ENCODE measurements at regions not wholly inside any gene's neighbourhood (a gene's known extent, or its start where the extent isn't known, plus 50 kb on each side); places are given as distances from the start of the nearest gene placed in this dataset.

GRCh38 chr2:11026286-11026921 lies 114.7 kb downstream of the KCNF1 start:
- Mint-ChIP-seq H3K27ac (ENCODE audit: unreplicated experiment) (no peak overlapping the region), H3K27me3 (ENCODE audit: low read depth) (no peaks in the 10 kb centered on the region), H3K9me3 (peaks cover 5% of the 10 kb centered on the region), H3K4me1 (peaks cover 16% of the 10 kb centered on the region), H3K4me3 (no peak overlapping the region), H3K36me3 (ENCODE audit: low read depth) (no peaks in the 10 kb centered on the region)
- no peak for DNase-seq (ENCODE audit: low read depth, low spot score)
- no peak for TF ChIP-seq CTCF (conservative IDR thresholded peaks at IDR 0.05)

GRCh38 chr2:11027195-11027594 lies 115.5 kb downstream of the KCNF1 start:
- Mint-ChIP-seq H3K27ac (ENCODE audit: unreplicated experiment) (no peak overlapping the region), H3K9me3 (peaks cover under 1% of the 10 kb centered on the region), H3K27me3 (ENCODE audit: low read depth) (no peaks in the 10 kb centered on the region), H3K4me1 (peaks cover 10% of the 10 kb centered on the region), H3K4me3 (no peak overlapping the region), H3K36me3 (ENCODE audit: low read depth) (no peaks in the 10 kb centered on the region)
- no peak for TF ChIP-seq CTCF (conservative IDR thresholded peaks at IDR 0.05)
- no peak for DNase-seq (ENCODE audit: low read depth, low spot score)

GRCh38 chr2:11028407-11028916 lies 116.7 kb downstream of the KCNF1 start:
- peaks cover 3% of the 10 kb centered on the region for H3K36me3 Mint-ChIP-seq (ENCODE audit: low read depth)
- H3K4me3 Mint-ChIP-seq = no peak overlapping the region
- H3K27ac Mint-ChIP-seq (ENCODE audit: unreplicated experiment) = no peak overlapping the region
- H3K4me1 Mint-ChIP-seq = peaks cover 4% of the 10 kb centered on the region
- no peaks in the 10 kb centered on the region for H3K27me3 Mint-ChIP-seq (ENCODE audit: low read depth)
- no peak for DNase-seq (ENCODE audit: low read depth, low spot score)
- H3K9me3 Mint-ChIP-seq = peaks cover 4% of the 10 kb centered on the region
- TF ChIP-seq CTCF (conservative IDR thresholded peaks at IDR 0.05) = no peak

GRCh38 chr2:11029136-11029535 lies 117.4 kb downstream of the KCNF1 start:
- H3K27ac Mint-ChIP-seq (ENCODE audit: unreplicated experiment) = no peak overlapping the region
- no peak for DNase-seq (ENCODE audit: low read depth, low spot score)
- peaks cover 3% of the 10 kb centered on the region for H3K36me3 Mint-ChIP-seq (ENCODE audit: low read depth)

GRCh38 chr2:11030036-11030435 lies 118.3 kb downstream of the KCNF1 start:
- Mint-ChIP-seq H3K27ac (ENCODE audit: unreplicated experiment) (no peak overlapping the region), H3K4me1 (no peaks in the 10 kb centered on the region), H3K27me3 (ENCODE audit: low read depth) (no peaks in the 10 kb centered on the region), H3K9me3 (peaks cover 6% of the 10 kb centered on the region), H3K4me3 (no peak overlapping the region), H3K36me3 (ENCODE audit: low read depth) (peaks cover 3% of the 10 kb centered on the region)
- no peak for TF ChIP-seq CTCF (conservative IDR thresholded peaks at IDR 0.05)
- DNase-seq (ENCODE audit: low read depth, low spot score) = no peak

More at GRCh38 chr2:11029136-11029535, 117.4 kb downstream of the KCNF1 start:
- TF ChIP-seq CTCF (conservative IDR thresholded peaks at IDR 0.05) = no peak
- Mint-ChIP-seq H3K4me1 (peaks cover 4% of the 10 kb centered on the region), H3K4me3 (no peak overlapping the region), H3K27me3 (ENCODE audit: low read depth) (no peaks in the 10 kb centered on the region), H3K9me3 (peaks cover 4% of the 10 kb centered on the region)
